Left lung (tissue), 4 donors: ENCODE measurements at regions not wholly inside any gene's neighbourhood (a gene's known extent, or its start where the extent isn't known, plus 50 kb on each side); places are given as distances from the start of the nearest gene placed in this dataset.

Source experiments
- ATAC-seq: fragments of 200-7000 bp; cut with Tn5 transposase; one replicate; pipeline ENCODE4 v1.9.1; 2020; ENCODE audit warnings: moderate library complexity
- DNase-seq, 4 donors: peaks; one replicate each; pipeline ENCODE4 v3.0.0-alpha.2; 2013 to 2020
- H3K27ac ChIP-seq, 2 donors: fragments of 200-600 bp; sonication (generic) in 1 of 2; one replicate each; pipeline versions ENCODE4 v1.5.0 to v1.8.0; 2020 to 2021
- H3K27me3 ChIP-seq, 2 donors: fragments of 200-600 bp; sonication (generic) in 1 of 2; one replicate each; pipeline versions ENCODE4 v1.5.0 to v1.8.0; 2020 to 2021
- H3K36me3 ChIP-seq, 2 donors: fragments of 200-600 bp; sonication (generic) in 1 of 2; one replicate each; pipeline versions ENCODE4 v1.5.0 to v1.8.0; 2020 to 2021
- H3K4me1 ChIP-seq, 2 donors: fragments of 200-600 bp; one replicate each; pipeline ENCODE4 v1.8.0; 2021
- H3K4me3 ChIP-seq, 2 donors: fragments of 200-600 bp; sonication (generic) in 1 of 2; one replicate each; pipeline versions ENCODE4 v1.5.0 to v1.8.0; 2020 to 2021; ENCODE audit warnings: mild to moderate bottlenecking in 1 of 2
- H3K9me3 ChIP-seq, 2 donors: fragments of 200-600 bp; sonication (generic) in 1 of 2; one replicate each; pipeline versions ENCODE4 v1.5.0 to v1.8.0; 2020 to 2021
- intact Hi-C, 2 donors: fragments of 100-400 bp; cut with DNase I; formaldehyde crosslinking; loops; one replicate each; pipeline versions ENCODE4 v1.11.2 to v1.14.2; 2022
- TF ChIP-seq, protein P1 (sequence below), 2 donors: fragments of 200-600 bp; sonication (generic) in 1 of 2; IDR thresholded peaks; one replicate each; pipeline versions ENCODE4 v1.5.0 to v1.8.0; 2021; ENCODE audit warnings: antibody characterized with exemption in 2 of 2
- donor health status: DM: no; HTN: yes; CAD: no.
- donor health status: DM: no; HTN: no; CAD: no.

GRCh38 chr12:4201333-4202100 lies 72.0 kb upstream of the CCND2 start:
- intact Hi-C loops = no loop called here
- no peaks in the 10 kb centered on the region for H3K9me3 ChIP-seq

DNA sequence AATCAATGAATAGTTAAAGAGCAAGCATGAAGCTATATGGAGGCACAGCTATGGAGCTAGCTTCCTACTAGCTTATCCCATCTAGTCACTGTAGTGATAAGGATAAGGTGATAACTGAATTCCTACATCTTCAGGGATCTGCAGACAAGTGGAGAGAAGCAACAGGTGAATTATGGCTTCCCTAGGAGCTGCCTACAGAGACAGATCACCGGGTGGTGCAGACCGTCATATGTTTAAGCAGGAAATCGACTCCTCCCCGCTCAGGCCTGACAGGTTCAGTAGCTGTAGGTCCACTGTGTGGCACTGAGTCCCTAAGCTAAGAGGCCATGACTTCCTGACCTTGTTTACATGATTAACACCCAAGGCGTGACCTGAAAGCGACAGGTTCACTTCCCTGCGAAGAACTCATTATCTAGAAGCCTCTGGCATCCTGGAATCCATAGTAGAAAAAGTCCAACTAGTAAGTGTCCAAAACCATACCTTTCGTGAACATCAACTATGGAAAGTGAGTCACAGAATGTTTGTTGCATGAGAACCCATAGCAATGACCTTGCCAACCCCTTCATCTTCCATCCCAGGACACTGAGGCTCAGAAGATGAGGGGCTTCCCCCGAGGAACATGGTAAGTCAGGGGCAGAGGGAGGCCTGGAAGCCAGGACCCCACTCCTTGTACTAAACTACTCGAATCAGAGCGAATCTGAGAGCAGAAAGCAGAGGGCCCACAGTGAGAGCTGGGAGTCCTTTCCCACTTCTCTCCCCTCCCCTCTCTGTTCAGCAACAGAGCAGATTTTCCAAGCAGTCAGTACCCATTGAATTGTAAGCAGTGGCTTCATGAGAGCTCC lies 75.4 kb upstream of the CCND2 start:
- no peak for ATAC-seq
- TF ChIP-seq, protein P1, sequence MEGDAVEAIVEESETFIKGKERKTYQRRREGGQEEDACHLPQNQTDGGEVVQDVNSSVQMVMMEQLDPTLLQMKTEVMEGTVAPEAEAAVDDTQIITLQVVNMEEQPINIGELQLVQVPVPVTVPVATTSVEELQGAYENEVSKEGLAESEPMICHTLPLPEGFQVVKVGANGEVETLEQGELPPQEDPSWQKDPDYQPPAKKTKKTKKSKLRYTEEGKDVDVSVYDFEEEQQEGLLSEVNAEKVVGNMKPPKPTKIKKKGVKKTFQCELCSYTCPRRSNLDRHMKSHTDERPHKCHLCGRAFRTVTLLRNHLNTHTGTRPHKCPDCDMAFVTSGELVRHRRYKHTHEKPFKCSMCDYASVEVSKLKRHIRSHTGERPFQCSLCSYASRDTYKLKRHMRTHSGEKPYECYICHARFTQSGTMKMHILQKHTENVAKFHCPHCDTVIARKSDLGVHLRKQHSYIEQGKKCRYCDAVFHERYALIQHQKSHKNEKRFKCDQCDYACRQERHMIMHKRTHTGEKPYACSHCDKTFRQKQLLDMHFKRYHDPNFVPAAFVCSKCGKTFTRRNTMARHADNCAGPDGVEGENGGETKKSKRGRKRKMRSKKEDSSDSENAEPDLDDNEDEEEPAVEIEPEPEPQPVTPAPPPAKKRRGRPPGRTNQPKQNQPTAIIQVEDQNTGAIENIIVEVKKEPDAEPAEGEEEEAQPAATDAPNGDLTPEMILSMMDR (IDR thresholded peaks at IDR 0.05) = no peak
- Histone ChIP-seq H3K36me3 (no peaks in the 10 kb centered on the region), H3K27ac (no peak overlapping the region), H3K9me3 (no peaks in the 10 kb centered on the region), H3K27me3 (peaks cover 0 to 5% of the 10 kb centered on the region in 2 donors), H3K4me3 (no peak overlapping the region), H3K4me1 (peaks cover 0 to 11% of the 10 kb centered on the region in 2 donors)
- intact Hi-C loops = no loop called here
- no peak for DNase-seq

More at GRCh38 chr12:4201333-4202100, 72.0 kb upstream of the CCND2 start:
- DNase-seq (no peak), ATAC-seq (no peak)
- peak overlapping the region in 1 of 2 donors; percentile 73 for H3K27ac ChIP-seq
- H3K4me3 ChIP-seq = no peak overlapping the region
- peaks cover 0 to 6% of the 10 kb centered on the region in 2 donors for H3K27me3 ChIP-seq
- no peaks in the 10 kb centered on the region for H3K36me3 ChIP-seq
- peaks cover 0 to 28% of the 10 kb centered on the region in 2 donors for H3K4me1 ChIP-seq
- TF ChIP-seq, protein P1 (IDR thresholded peaks at IDR 0.05) = no peak

GRCh38 chr12:4196805-4197420 lies 76.6 kb upstream of the CCND2 start:
- DNase-seq (no peak), ATAC-seq (no peak)
- no peaks in the 10 kb centered on the region for H3K9me3 ChIP-seq
- no peak overlapping the region for H3K27ac ChIP-seq
- TF ChIP-seq, protein P1 (IDR thresholded peaks at IDR 0.05) = no peak
- peaks cover 0 to 5% of the 10 kb centered on the region in 2 donors for H3K27me3 ChIP-seq
- H3K4me1 ChIP-seq = no peaks in the 10 kb centered on the region
- no peak overlapping the region for H3K4me3 ChIP-seq
- no peaks in the 10 kb centered on the region for H3K36me3 ChIP-seq
- intact Hi-C loops = no loop called here

DNA sequence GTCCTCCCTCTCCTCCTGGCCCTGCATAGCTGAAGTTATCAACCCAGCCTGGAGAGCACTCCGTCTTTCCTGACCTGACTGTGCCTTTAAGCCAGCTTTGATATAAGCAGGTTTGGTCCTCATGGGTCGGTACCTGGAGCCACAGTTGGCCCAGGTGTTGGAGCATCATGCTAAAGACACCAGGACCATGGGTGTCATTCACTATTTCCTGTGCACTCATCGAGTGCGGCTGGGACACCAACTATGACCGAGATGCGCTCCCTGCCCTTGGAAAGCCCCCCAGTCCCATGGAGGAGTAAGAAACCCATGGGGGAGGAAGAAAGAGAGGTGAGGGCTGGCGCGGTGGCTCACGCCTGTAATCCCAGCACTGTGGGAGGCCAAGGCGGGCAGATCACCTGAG lies 78.9 kb upstream of the CCND2 start:
- TF ChIP-seq, protein P1 (IDR thresholded peaks at IDR 0.05) = no peak
- H3K9me3 ChIP-seq = no peaks in the 10 kb centered on the region
- H3K27ac ChIP-seq = no peak overlapping the region
- no peak overlapping the region for H3K4me3 ChIP-seq
- H3K36me3 ChIP-seq = no peaks in the 10 kb centered on the region
- intact Hi-C loops = no loop called here
- H3K4me1 ChIP-seq = no peaks in the 10 kb centered on the region
- ATAC-seq = no peak
- H3K27me3 ChIP-seq = peaks cover 0 to 5% of the 10 kb centered on the region in 2 donors
- no peak for DNase-seq

- Histone ChIP-seq H3K9me3 (no peaks in the 10 kb centered on the region), H3K4me1 (no peaks in the 10 kb centered on the region), H3K36me3 (no peaks in the 10 kb centered on the region), H3K4me3 (no peak overlapping the region), H3K27me3 (peaks cover 0 to 5% of the 10 kb centered on the region in 2 donors), H3K27ac (no peak overlapping the region)
- ATAC-seq (no peak), DNase-seq (no peak)
- intact Hi-C loops = no loop called here
- TF ChIP-seq, protein P1 (IDR thresholded peaks at IDR 0.05) = no peak
Measured at GRCh38 chr12:4193821-4194220, 79.7 kb upstream of the CCND2 start.
